Natural killer cell (primary cell): ENCODE measurements at regions not wholly inside any gene's neighbourhood (a gene's known extent, or its start where the extent isn't known, plus 50 kb on each side); places are given as distances from the start of the nearest gene placed in this dataset.

Source experiments
- ATAC-seq, 3 donors: fragments of 150-1000 bp in 2 of 3; fragments of 200-7000 bp in 1 of 3; cut with Tn5 transposase; 1 replicate in 1 of 3; 2 replicates in 2 of 3; pipeline ENCODE4 v1.10.0; 2021; ENCODE audit warnings: mild to moderate bottlenecking in 2 of 3, moderate library complexity in 2 of 3
- DNase-seq, 2 donors: peaks; one replicate each; pipeline versions ENCODE4 v3.0.0 to v3.0.0-alpha.2; 2013 to 2021; ENCODE audit warnings: mixed read lengths in 1 of 2
- H3K27ac ChIP-seq: one replicate; pipeline ENCODE4 v1.5.1; 2013; ENCODE audit warnings: mild to moderate bottlenecking, low read length
- H3K27me3 ChIP-seq: one replicate; pipeline ENCODE4 v1.6.1; 2013; ENCODE audit warnings: low read length; ENCODE audit not compliant: control insufficient read depth, insufficient read depth
- H3K36me3 ChIP-seq: one replicate; pipeline ENCODE4 v1.6.1; 2013; ENCODE audit warnings: low read length; ENCODE audit not compliant: control insufficient read depth, insufficient read depth
- H3K4me1 ChIP-seq: one replicate; pipeline ENCODE4 v1.6.1; 2013; ENCODE audit warnings: low read length; ENCODE audit not compliant: control insufficient read depth, insufficient read depth
- H3K4me3 ChIP-seq: one replicate; pipeline ENCODE4 v1.5.1; 2013; ENCODE audit warnings: low read length
- H3K9me3 ChIP-seq: one replicate; pipeline ENCODE4 v1.6.1; 2013; ENCODE audit warnings: low read length; ENCODE audit not compliant: control insufficient read depth, insufficient read depth
- H3K27ac Mint-ChIP-seq, 2 donors: one replicate each; pipeline ENCODE4 v1.8.0; 2022; ENCODE audit warnings: mild to moderate bottlenecking in 2 of 2, mixed read lengths in 2 of 2, moderate library complexity in 1 of 2
- H3K27me3 Mint-ChIP-seq, 2 donors: one replicate each; pipeline ENCODE4 v1.8.0; 2022; ENCODE audit warnings: low read depth in 2 of 2, mixed read lengths in 2 of 2
- H3K36me3 Mint-ChIP-seq: one replicate; pipeline ENCODE4 v1.8.0; 2022; ENCODE audit warnings: mixed read lengths
- H3K4me1 Mint-ChIP-seq, 2 donors: one replicate each; pipeline ENCODE4 v1.8.0; 2022; ENCODE audit warnings: mixed read lengths in 2 of 2
- H3K4me3 Mint-ChIP-seq: one replicate; pipeline ENCODE4 v1.8.0; 2022; ENCODE audit warnings: mild to moderate bottlenecking, moderate library complexity, mixed read lengths
- H3K9me3 Mint-ChIP-seq, 2 donors: one replicate each; pipeline ENCODE4 v1.8.0; 2022; ENCODE audit warnings: mixed read lengths in 2 of 2
- CTCF ChIP-seq: fragments of 200-600 bp; IDR thresholded peaks from one replicate; pipeline ENCODE4 v1.8.0; 2022; ENCODE audit warnings: antibody characterized with exemption
- WGBS: methylation state at CpG from one replicate; pipeline ENCODE4 v1.1.7; 2013; ENCODE audit warnings: missing lambda C conversion rate; ENCODE audit not compliant: insufficient coverage; 5-methylcytosine and 5-hydroxymethylcytosine counted together
- intact Hi-C: fragments of 100-400 bp; cut with micrococcal nuclease; formaldehyde crosslinking; loops from one replicate; pipeline ENCODE4 v1.14.2; 2022

- no peak for TF ChIP-seq CTCF
- Histone ChIP-seq H3K27ac (no peak overlapping the region), H3K36me3 (no peaks in the 10 kb centered on the region), H3K4me3 (no peak overlapping the region), H3K4me1 (no peaks in the 10 kb centered on the region), H3K27me3 (no peaks in the 10 kb centered on the region), H3K9me3 (no peaks in the 10 kb centered on the region)
- Mint-ChIP-seq H3K4me3 (no peak overlapping the region), H3K9me3 (peaks cover 0 to 9% of the 10 kb centered on the region in 2 donors), H3K4me1 (no peaks in the 10 kb centered on the region), H3K36me3 (no peaks in the 10 kb centered on the region), H3K27ac (no peak overlapping the region), H3K27me3 (no peaks in the 10 kb centered on the region)
- WGBS = 71% methylated on average over 1 of the region's 5 CpGs
- DNase-seq (no peak), ATAC-seq (no peak)
- intact Hi-C loops = no loop called here
Measured at GRCh38 chr3:68342426-68342825, 589.9 kb downstream of the TAFA4 start.

GRCh38 chr3:68336042-68336441 is 596.3 kb downstream of the TAFA4 start:
- WGBS = 89% methylated on average over 1 of the region's 1 CpG

GRCh38 chr3:68334367-68334986 is 597.9 kb downstream of the TAFA4 start:
- Histone ChIP-seq H3K9me3 (no peaks in the 10 kb centered on the region), H3K36me3 (no peaks in the 10 kb centered on the region), H3K27me3 (no peaks in the 10 kb centered on the region), H3K4me1 (no peaks in the 10 kb centered on the region), H3K4me3 (no peak overlapping the region), H3K27ac (no peak overlapping the region)
- DNase-seq = no peak
- Mint-ChIP-seq H3K27me3 (no peaks in the 10 kb centered on the region), H3K4me1 (no peaks in the 10 kb centered on the region), H3K36me3 (no peaks in the 10 kb centered on the region), H3K9me3 (peaks cover 3% of the 10 kb centered on the region in 2 donors), H3K4me3 (no peak overlapping the region), H3K27ac (no peak overlapping the region)
- no peak for ATAC-seq
- TF ChIP-seq CTCF = no peak
- 84% methylated on average over 2 of the region's 4 CpGs for WGBS
- intact Hi-C loops = no loop called here

More at GRCh38 chr3:68336042-68336441, 596.3 kb downstream of the TAFA4 start:
- TF ChIP-seq CTCF = no peak
- Histone ChIP-seq H3K27me3 (no peaks in the 10 kb centered on the region), H3K4me1 (no peaks in the 10 kb centered on the region), H3K9me3 (no peaks in the 10 kb centered on the region), H3K36me3 (no peaks in the 10 kb centered on the region), H3K27ac (no peak overlapping the region), H3K4me3 (no peak overlapping the region)
- intact Hi-C loops = no loop called here
- ATAC-seq (no peak), DNase-seq (no peak)
- no peaks in the 10 kb centered on the region for H3K4me1 Mint-ChIP-seq
- no peak overlapping the region for H3K4me3 Mint-ChIP-seq
- H3K27ac Mint-ChIP-seq = no peak overlapping the region
- peaks cover 3 to 8% of the 10 kb centered on the region in 2 donors for H3K9me3 Mint-ChIP-seq
- no peaks in the 10 kb centered on the region for H3K36me3 Mint-ChIP-seq
- no peaks in the 10 kb centered on the region for H3K27me3 Mint-ChIP-seq

GRCh38 chr3:68328049-68328448 is 604.3 kb downstream of the TAFA4 start:
- Mint-ChIP-seq H3K4me3 (no peak overlapping the region), H3K27ac (no peak overlapping the region), H3K27me3 (no peaks in the 10 kb centered on the region), H3K9me3 (peaks cover 0 to 5% of the 10 kb centered on the region in 2 donors), H3K4me1 (no peaks in the 10 kb centered on the region), H3K36me3 (no peaks in the 10 kb centered on the region)
- Histone ChIP-seq H3K27ac (no peak overlapping the region), H3K36me3 (no peaks in the 10 kb centered on the region), H3K4me1 (no peaks in the 10 kb centered on the region), H3K27me3 (no peaks in the 10 kb centered on the region), H3K9me3 (no peaks in the 10 kb centered on the region), H3K4me3 (no peak overlapping the region)
- intact Hi-C loops = no loop called here
- ATAC-seq = no peak
- WGBS = 97% methylated on average over 3 of the region's 3 CpGs
- TF ChIP-seq CTCF = no peak
- DNase-seq = no peak
